ENCODE measurements at regions not wholly inside any gene's neighbourhood (a gene's known extent, or its start where the extent isn't known, plus 50 kb on each side); places are given as distances from the start of the nearest gene placed in this dataset.

- no peak for TF ChIP-seq CTCF (IDR thresholded peaks at IDR 0.05)
- TF ChIP-seq EP300 (IDR thresholded peaks at IDR 0.05): no peak
- TF ChIP-seq POLR2A (IDR thresholded peaks at IDR 0.05): no peak
Observed at GRCh38 chr20:40278673-40279072, 410.4 kb downstream of the MAFB start.

All from tibial nerve (tissue), 4 donors.